ENCODE measurements at regions not wholly inside any gene's neighbourhood (a gene's known extent, or its start where the extent isn't known, plus 50 kb on each side); places are given as distances from the start of the nearest gene placed in this dataset.

DNA sequence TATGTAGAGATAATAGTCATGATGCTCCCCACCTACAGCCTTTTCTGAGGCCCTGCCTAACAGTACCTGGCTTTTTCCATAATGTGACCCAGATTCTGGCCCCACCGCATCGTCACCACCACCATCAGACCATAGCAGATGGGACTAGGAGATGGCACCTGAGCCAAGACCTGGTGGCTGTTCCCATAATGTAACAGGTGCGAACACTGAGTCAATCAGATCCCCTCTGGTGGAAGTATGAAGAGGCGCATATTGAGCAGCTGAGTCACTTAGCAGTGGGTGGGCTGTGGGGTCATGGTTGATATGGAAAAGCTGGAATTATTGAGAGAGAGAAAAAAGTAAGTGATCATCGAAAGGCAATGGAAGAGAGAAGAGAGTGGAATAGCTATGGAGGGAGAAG lies 578.0 kb upstream of the CADM1 start:
- DNase-seq (ENCODE audit: low spot score), result no peak

DNA sequence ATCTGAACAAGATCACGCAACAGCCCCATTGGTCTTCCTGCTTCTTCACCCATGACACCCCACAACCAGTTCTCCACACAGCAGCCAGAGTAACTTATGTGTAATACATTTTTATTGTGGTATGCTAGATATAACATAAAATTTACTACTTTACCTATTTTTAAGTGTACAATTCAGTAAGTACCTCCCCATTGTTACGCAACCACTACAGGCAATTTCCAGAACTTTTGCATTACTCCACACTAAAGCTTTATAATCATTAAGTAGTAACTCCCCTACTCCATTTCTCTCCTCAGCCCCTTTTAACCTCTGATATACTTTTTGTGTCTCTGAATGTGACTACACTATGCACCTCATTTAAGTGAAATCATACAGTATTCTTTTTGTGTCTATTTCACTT lies 575.4 kb upstream of the CADM1 start:
- no peak for DNase-seq (ENCODE audit: low spot score)

DNA sequence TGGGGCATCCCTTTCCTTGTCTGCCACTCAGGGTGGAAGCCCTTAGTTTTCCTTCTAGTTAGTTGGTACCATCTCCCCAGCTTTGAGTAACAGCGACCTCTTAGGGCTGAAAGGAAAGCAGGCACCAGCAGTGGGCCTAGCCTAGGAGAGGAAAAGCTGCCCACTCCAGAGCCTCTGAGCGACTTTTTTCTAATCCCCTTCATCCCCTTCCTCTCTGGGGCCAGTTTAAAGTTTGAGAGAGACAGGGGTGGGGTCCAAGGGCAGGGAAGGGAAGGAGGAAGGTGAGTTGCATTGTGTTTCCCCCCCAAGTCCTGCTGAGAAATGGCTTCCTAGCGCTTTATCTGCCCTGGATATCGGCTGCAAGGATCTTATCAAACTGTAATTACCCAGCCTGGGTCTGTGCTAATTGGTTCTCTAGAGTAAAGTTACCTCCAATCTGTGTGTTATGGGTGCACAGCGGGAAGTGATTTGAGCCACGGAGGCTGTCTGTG lies 573.9 kb upstream of the CADM1 start:
- no peak for DNase-seq (ENCODE audit: low spot score)

DNA sequence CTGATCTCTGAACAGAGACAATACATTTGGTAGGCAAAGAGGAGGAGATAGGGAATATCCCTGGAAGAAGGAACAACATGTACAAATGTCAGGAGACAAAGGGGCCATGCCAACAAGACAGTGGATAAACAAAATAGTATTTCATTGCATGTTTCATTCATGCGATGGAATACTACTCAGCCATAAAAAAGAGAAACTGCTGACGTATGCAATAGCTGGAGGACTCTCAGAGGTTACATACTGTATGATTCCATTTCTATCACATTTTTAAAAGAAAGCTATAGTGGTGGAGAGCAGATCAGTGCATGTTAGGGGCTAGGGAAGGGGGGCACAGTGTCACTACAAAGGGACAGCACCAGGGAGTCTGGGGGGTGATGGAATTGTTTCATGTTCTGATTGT lies 572.9 kb upstream of the CADM1 start:
- no peak for DNase-seq (ENCODE audit: low spot score)

DNA sequence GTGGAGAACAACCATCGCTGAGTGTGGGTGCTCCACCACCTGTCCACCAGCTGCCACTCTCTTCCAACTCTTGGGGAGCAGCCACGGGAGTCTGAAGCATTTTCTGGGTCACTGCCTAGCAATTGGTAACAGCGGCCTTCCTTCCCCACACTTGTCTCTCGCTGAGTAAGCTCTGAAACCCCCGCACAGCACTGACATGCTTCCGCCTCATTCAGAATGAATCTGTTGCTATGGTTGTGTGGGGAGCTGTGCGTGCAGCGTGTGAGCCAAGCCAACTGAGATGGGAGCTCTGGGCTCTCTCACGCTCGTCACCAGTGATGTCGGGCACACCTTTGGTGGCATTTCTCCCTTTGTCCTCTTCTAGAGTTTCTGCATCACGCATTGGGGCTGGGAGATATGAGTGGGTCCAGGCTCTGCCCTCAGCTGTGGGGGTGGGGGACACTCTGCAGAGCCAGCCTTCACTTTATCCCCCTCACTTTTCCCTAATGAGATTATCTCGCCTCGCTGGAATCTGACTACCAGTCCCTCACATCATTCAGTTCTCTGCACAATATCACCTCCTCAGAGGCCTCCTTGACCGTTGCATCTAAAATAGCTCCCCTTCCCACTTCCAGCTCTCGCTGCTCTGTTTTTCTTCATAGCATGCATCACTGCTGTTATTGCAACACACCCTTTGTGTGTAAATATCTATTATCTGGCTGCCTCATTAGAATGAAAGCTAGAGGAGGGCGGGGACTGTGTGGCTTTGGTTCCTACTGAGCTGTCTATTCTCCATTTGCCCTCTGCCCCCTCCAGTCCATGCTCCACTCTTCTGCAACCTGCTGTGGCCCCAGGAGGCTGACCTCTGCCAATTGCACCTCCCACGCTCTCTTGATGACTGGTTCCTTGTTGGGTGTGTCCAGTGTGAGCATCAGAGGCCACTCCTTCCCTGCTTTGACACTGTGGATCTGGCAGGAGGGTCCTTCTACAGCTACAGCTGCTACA lies 569.9 kb upstream of the CADM1 start:
- DNase-seq (ENCODE audit: low spot score), result peak; percentile 80

DNA sequence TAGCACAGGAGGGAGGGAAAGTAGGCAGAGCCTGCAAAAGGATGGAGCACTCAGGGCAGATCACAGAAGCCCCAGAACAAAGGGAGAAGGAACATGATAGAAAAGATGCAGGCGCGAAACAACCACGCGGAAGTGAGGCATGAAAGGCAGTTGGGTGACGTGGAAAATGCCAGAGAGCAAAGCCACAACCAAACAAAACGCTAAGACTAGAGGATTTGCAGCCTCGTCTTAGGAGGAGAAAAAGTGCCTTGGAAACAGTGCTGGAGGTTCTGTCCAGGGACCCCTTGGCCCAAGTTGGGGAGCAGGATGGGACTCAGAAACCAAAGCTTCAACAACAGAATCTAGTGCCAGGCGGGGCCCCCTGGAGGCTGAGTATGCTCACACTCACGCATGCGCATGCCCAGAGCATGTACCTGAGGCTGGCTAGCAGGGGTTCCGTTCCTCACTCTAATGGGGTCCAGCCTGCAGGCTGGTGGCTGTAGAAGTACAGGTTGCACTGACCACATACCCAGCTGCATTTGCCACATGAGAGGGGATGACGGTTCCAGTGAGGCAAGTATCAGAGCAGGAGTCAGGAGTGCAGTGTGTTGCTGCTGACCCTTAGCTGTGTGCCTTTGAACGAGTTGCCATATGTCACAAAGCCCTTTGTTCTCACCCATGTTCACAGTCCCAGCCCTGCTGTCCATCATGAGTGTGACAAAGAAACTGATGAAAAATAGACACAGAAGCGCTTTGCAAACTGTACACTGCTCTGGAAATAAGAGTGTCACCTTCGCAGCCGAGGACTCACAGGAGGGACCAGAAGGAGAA lies 568.6 kb upstream of the CADM1 start:
- peak; percentile 61 for DNase-seq (ENCODE audit: low spot score)

DNA sequence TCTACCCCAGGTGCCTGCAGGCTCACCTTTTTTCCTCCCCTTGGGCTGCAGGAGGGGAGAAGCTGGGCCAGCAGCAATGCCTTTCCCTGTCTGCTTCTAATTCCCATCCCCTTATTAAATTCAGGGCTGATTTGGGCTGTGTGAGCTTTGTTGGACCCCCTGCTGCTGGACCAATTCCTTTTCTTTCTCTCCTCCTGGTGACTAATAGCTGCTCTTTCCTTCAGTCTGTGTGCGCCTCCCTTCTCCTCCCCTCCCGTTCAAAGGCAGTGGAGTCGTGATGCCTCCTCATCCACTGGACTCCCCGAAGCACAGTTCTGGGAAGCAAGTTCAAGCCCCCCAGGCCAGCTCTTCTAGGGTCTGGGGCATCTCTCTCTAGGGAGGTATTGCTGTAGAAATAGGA lies 567.9 kb upstream of the CADM1 start:
- peak; percentile 62 for DNase-seq (ENCODE audit: low spot score)

DNA sequence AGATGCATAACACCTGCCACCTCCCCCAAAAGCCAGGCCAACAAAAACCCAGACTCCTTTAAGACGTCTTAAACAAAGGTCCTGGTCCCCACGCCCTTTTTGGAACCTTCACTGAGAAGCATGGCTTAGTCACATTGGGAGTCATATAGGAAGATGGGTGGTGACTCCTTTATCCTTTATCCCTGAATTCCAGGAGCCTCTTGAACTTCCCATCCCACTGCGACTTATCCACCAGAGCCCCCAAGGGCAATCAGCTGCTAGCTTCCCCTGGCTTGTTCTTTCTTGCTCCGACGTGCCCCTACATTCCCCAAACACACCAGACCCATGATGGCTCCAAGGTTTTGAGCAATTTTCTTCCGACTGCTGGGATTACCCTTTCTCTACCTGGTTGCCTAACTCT lies 567.0 kb upstream of the CADM1 start:
- DNase-seq (ENCODE audit: low spot score), result no peak

DNA sequence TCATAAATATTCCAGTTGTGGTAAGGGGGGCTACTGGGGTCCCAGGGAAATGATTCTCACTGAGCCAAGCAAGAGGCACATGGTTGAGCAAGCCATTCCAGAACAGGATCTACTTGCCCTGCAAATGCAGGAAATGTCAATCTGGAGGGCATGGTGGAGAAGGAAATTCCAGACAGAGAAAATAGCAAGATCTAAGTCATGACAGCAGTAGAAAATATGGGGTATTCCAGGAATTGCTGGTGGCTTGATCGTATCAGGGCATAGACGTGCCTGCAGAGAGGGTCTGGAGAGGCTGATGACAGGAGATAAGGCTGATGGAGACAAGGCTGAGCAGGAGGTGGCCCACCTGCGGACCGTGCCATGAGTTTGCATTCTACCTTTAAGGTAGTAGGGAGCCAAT lies 566.3 kb upstream of the CADM1 start:
- DNase-seq (ENCODE audit: low spot score), result no peak

DNA sequence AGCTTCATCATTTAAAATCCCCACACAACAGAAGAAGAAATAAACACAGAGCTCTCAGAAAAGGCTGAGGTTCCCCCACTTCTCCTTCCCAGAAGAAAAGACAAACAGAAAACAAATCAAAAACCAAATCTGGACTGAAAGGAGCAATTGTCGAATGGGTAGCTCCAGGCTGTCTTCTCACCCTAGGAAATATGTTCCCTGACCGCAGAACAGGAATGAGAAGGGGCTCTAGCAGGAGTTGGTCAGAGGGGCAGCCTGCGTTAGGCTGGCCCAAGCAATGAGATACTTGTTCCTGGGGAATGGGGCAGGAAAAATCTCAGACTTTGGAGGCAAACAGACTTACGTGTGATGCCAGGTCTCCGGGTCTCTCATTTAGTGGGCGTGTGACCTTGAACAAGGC lies 562.6 kb upstream of the CADM1 start:
- no peak for DNase-seq (ENCODE audit: low spot score)

DNA sequence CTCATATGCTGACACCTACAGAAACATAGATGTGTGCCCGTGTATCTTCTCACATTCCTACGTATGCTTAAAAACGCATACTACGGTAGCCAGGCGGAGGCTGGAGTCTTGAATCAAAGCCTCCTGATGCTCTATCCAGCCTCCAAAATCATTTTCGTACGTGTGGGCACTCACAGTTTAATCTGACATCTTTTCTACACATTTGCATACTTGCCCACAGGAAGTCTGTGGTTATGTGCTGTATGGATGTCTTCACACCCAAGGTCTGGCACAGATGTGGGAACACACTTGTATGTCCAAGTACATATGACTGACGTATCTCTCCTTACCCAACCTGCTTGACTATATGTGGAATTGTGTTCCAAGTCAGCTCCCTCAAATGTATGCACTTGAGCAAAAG lies 561.8 kb upstream of the CADM1 start:
- no peak for DNase-seq (ENCODE audit: low spot score)

DNA sequence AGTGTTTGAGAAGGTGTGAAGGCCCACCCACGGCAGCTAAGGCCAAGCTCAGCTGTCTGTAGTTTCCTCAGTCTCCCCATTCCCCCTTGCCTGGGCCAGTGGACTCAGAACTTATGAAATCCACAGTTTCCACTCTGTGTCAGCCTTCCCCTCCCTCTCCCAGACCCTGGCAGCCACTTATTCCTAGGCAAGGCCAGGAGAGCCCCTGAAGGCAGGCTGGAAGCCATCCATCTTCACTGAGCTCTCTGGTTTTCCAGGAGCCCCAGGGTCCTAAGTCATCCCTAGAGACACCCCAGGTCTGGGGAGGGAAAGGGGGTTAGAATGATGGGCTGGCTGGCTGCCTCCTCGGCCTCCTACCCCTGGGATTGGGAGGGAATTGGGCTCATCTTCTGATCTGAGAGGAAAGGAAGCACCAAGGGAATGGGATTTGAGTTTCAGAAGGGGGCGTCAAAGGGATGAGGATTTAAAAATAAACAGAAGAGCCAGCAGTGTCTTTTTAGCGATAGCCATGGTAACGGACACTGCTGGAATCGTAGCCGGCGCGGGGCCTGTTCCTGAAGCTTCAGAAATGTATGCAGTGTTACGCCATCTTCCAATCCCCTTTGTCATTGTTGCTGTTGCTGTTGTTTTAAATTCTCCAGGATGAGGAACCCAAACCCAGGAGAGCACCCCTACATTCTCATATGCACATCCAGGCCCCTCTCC lies 561.1 kb upstream of the CADM1 start:
- no peak for DNase-seq (ENCODE audit: low spot score)

DNA sequence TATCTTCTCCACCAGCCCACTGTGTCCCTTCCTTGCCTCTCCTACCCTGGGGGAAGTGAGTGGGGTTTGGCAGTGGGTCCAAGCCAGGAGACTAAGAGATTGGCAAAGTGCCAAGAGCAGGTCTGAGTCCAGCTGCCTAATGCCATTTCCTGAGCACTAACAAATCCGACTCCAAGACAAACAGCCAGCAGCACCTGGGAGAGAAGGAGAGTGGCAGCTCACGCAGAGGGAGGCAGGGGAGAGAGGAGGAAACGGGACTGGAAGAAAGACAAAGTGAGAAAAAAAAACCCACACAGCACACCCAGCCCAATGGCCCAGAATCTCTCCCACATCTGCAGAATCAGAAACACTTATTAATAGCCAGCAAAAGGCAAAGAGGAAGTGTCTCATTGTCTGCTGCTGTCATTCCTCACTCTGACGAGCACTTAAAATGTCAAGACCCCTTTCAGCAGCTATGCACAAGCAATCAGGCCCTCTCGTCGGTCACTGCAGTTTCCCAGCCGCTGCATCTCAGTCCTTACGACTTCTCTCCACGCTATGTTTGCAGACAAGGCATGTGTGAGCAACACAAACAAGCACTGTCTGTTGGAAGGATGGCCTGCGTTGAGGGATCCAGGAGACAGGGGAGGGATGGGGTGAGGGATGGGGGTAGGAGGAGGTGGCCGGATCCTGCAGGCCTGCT lies 558.4 kb upstream of the CADM1 start:
- DNase-seq (ENCODE audit: low spot score), result no peak

DNA sequence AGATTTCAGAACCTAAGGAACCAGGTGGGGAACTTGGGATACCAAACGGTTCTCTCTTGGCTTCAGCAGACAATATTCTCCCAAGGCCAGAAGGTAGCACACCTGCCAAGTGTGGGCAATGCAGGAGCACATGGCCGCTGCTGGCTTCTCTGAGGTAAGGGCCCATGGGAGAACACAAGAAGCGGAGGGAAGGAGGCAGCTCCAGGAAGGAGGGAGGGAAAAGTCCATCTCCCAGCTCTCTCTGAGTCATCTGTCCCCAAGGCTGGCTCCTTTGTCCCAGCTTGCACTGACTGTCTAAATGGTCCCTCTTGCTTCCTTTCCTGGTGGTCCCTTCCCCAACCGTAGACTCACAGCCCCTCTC lies 557.9 kb upstream of the CADM1 start:
- DNase-seq (ENCODE audit: low spot score), result no peak

DNA sequence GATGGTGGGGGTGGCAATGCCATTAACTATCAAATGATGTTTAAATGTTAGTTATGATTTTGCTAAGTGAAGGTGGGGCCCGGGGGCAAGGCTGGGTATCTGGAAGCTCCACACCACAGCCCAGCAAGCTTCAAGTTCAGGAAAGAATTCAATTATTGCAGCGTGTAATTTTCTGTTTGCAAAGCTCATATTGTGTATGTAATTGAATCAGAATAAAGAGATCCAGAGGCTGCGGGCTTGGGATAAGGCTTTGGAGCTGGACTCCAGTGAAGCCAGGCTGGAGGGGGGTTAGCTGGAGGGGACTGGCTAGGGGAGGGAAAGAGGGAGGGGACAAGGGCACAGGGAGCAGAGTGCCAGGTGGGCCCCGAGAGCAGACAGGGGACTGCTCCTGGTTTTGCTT lies 557.1 kb upstream of the CADM1 start:
- DNase-seq (ENCODE audit: low spot score), result no peak

DNA sequence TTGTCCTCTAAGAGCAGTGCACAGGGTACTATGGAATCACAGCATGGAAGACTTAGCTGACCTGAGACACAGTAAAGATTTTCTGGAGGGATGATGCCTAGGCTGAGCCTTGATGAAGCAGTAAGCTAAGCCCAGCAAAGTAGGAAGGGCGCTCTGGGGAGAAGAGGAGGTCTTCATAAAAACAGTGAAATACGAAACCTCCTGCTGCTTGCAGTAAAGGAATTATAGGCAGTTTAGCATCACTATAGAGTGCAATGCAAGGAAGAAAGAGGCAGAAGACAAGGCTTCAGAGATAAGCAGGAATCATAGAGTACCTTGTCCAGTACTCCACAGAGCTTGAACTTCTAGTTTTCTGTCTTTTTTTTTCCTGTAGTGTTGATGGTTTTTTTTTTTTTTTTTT lies 555.7 kb upstream of the CADM1 start:
- DNase-seq (ENCODE audit: low spot score), result no peak

DNA sequence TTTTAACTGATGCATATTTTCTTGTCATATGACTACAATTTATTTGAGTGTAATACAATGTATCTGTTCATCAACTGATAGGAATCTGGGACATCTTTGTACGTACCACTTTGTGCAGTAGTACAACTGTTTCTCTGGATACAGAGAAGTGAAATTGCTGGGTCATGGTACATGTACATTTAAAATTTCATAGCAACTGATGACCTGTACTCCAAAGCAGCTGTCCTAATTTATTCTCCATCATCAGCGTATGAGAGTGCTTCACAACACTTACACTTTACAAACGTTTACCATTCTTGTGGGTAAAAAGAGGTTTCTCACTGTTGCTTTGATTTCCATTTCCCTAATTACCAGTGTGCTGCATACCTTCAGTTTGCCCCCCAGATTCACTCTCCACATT lies 552.8 kb upstream of the CADM1 start:
- no peak for DNase-seq (ENCODE audit: low spot score)

DNA sequence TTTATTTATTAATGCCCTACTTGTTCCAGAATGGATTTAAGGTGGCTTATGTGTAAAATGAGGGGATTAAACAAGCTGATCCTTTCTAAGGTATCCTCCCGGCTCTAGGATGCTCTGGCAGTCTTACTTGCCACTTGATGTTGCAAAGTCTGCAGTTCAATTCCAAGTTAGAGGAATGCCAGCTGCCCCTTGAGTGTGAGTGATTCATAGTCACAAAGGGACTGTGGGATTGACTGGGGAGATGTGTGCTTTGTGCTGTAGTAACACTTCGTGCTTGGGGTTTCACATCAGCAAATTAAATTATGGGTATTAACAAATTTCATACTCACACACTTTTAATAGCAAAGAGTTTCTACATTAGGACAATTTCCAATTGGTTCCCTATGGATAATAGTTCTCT lies 550.8 kb upstream of the CADM1 start:
- DNase-seq (ENCODE audit: low spot score), result no peak

DNA sequence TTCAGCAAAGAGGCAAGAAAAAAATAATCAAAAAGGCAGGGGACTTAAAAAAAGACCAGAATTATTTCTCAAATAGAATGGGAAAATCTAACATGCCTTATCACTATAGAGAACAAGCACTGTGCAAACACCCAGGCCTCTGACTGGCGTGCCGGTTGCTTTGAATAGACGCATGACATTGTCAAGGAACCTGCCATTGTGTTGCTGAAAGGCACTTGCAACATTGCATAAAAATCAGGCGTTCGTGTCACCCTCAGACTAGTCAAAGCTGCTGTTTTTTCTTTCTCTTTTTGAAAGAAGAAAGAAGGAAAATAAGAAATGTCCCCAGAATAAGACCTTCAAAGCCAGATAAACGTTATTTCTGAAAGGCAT lies 549.3 kb upstream of the CADM1 start:
- no peak for DNase-seq (ENCODE audit: low spot score)

DNA sequence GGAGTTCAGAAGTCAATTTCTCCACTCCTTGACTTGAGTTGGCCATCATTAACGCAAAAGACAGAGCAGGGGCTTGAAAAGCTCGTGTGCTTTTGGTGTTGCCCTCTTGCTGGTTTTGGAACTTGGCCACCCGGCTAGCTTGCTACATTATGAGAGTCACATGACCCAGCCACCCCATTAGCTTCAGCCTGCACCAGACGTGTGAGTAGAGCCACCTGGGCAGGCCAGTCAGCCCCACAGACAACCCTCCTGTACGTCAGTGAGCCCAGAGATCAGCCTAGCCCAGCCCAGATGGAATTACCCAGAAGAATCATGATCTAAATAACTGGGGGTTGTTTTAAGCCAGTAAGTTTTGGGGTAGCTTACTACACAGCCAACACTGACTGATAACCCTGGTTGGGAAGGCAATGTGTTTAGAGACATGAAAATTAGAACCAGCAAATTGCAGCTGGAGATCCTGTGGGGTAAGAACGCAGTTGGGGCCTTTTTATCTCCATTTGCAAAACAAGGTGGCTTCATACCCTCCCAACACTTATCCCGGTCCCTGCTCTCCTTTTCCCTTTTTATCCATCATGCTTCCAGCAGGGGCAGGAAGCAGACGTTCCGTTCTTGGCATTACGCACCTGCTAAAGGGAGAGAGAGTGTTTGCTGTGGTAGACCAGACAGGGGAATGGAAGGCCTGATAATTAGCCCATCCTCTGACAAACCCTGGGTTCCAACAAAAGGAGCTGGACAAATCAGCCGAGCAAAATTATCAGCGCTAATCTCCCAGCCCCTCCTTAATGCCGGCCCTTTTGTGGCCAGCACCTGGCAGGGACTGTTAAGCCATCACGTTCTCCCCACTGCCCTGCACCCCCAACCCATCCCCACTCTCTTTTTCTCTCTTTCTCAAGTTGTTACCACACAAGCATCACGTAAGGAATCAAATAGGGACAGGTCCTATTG lies 548.7 kb upstream of the CADM1 start:
- no peak for DNase-seq (ENCODE audit: low spot score)

DNA sequence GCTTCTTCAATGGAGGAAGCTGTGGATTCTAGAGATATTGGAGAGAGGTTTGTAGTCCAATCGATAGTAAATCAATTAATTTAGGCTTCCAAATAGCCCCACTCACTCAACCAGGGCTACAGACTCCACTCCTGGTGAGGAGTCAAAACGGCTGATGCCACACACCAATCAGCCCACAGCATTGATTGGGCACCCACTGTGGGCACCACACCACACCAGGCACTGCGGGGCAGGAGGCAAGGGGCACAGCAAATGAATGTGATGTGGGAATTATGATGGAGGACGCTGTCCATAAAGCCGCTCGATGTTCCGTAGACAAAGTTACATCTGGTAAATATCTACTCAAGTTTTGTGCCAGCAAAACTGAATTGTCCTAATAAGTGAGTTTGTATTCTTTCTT lies 547.3 kb upstream of the CADM1 start:
- no peak for DNase-seq (ENCODE audit: low spot score)
